ENCODE measurements at regions not wholly inside any gene's neighbourhood (a gene's known extent, or its start where the extent isn't known, plus 50 kb on each side); places are given as distances from the start of the nearest gene placed in this dataset.

DNA sequence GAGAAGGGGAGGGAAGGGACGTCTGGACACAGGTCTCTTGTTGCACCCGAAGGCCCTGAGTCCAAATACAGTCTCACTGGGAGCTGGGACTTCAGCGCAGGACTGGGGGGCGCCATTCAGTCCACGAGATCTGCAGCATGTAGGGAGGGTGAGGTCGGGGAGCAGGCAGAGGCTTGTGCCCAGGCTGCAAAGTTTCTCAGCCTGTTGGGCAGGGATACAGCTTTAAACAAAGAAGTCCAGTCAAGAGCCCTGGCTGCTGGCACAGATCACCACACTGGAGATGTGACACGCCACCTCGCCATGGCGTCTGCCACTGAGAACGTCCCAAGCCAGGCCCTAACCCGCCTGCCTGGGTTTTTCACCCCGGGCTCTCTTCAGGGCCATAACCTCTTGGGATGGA is 256.6 kb downstream of the DLL1 start:
- no peak for DNase-seq (ENCODE audit: low read depth, low spot score)

DNA sequence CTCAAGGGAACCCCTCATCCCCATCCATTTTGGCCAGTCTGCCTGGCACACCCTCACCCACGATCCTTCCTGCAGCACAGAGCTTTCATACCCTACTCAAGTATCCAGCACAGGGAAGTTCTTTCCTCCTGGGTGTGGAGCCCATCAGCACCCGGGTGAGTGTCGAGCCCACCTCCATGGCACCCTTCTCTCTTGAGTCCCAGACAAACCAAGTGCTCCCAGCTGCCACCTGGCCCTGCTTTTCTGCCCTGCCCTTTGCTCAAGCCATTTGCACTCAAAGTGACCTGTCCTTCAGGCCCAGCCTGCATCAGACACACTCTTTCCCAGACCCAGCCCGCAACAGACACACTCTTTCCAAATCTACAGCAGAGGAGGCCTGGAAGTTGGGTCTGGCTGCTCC is 257.2 kb downstream of the DLL1 start:
- DNase-seq (ENCODE audit: low read depth, low spot score): no peak

GRCh38 chr6:170032706-170033309 is 258.1 kb downstream of the DLL1 start:
- no peak for DNase-seq (ENCODE audit: low read depth, low spot score)

GRCh38 chr6:170032197-170032596 is 258.7 kb downstream of the DLL1 start:
- DNase-seq (ENCODE audit: low read depth, low spot score): no peak

GRCh38 chr6:170031684-170032121 is 259.2 kb downstream of the DLL1 start:
- DNase-seq (ENCODE audit: low read depth, low spot score): no peak

DNA sequence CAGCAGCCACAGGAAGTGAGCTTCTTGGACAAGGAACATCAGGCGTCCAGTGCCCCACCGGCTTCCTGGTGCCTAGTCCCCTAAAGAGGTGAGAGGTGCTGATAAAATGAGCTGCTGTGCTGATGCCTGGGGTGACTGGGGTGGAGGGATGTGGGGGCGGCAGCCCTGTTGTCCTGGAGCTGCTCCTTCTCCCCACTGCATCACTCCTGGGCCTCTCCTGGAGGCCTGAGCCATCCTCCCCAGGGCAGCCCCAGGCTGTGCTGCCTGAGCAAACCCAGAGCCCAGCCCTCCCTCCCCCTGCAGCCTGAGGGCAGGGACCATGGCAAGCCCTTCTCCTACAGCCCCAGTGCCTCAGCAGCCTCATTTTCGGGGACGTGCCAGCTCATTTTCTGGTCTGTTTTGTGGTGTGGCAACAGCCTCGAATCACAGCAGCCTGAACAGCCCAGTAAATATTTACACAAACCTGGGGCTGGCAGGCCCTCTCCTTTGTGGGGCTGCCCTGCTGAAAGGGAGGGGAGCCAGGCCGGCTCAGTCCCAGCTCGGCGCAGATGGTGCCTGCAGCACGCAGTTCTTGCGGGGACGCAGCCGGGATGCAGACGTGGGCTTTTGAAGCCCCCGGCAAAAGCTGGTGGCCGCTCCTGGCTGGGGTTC is 259.9 kb downstream of the DLL1 start:
- DNase-seq (ENCODE audit: low read depth, low spot score): peak; percentile 60

DNA sequence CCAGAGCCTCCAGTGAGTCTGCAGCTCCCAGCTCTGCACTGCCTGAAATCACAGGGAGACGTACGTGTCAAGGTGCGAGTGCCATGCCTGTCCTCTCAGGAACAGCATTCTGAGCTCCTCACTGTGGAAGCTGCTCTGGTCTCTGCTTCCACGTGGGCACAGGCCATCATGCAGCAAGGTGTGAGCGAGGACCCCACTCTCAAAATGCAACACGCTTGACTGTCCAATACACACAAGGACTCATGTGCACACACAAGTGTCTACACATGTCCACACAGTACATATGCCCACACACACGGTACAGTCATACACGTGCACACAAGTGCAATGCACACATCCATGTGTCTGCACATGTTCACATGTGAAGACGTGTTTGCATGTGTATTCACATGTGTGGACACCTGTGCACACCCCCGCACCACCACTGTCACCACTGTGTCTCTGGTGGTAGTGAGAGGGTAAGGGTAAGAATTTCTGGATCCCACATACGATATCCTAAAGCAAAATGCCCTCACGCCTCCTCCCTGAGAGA is 260.5 kb downstream of the DLL1 start:
- no peak for DNase-seq (ENCODE audit: low read depth, low spot score)

DNA sequence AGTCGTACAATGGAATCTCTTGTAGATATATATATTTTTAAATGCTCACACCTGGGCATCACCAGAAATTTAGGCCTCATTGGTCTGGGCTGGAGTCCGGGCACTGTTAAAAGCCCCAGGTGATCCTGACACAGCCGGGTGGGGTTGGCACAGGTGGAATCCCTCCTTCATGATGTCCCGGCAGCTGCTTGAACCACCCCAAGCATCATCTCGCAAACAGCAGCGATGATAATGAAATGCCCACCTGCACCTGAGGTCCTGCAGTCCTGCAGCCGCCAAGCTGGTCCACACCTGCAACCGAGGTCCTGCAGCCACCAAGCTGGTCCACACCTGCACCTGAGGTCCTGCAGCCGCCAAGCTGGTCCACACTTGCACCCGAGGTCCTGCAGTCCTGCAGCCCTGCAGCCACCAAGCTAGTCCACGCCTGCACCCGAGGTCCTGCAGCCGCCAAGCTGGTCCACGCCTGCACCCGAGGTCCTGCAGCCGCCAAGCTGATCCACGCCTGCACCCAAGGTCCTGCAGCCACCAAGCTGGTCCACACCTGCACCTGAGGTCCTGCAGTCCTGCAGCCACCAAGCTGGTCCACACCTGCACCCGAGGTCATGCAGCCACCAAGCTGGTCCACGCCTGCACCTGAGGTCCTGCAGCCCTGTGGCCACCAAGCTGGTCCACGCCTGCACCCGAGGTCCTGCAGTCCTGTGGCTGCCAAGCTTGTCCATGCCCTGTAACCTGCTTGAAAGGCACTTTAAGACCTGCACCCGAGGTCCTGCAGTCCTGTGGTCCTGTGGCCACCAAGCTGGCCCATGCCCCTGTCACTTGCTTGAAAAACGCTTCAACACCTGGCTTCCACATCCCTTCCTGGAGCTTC is 261.2 kb downstream of the DLL1 start:
- no peak for DNase-seq (ENCODE audit: low read depth, low spot score)

- DNase-seq (ENCODE audit: low read depth, low spot score): no peak
Observed at GRCh38 chr6:170028629-170029345, 262.1 kb downstream of the DLL1 start.

- no peak for DNase-seq (ENCODE audit: low read depth, low spot score)
Observed at GRCh38 chr6:170027647-170028043, 263.2 kb downstream of the DLL1 start.

DNA sequence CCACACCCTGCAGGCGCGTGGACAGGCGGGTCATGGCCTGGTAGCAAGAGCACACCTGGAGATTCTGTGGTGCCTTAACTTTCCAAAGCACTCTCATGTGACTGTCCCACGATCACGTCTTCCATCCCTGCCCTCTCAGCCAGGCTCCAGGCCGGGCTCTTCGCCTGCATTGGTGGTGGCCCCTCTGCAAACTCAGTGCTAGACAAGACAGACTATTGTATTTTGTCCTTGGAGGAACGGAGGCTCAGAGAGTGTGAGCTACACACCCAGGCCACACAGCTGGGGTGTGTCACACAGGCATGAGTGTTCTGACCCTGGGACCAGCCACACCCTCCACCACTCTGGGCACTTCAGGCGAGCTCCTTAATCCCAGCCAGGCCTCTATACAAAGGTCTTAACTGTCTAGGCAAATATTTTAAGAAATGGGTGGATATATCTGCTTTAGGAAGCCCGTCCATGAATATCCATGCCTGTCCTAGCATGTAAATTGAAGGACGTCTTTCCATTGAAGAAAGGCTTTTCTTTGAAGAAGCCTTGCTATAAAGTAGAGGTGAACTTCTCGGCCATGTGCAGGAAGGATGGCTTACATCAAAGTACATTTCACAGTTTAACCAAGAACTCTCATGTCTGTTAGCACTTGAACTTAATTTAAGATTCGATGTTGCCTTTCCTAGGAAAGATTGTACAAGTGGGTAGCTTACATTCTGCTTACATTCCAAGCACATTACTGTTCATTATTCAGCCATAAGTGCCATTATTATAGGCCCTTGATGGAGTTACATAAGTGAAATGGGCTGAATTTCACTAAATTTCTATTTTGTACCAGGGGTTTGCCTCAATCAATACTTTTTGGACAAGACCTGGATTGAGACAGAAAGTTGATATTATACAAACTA is 263.9 kb downstream of the DLL1 start:
- DNase-seq (ENCODE audit: low read depth, low spot score): no peak

DNA sequence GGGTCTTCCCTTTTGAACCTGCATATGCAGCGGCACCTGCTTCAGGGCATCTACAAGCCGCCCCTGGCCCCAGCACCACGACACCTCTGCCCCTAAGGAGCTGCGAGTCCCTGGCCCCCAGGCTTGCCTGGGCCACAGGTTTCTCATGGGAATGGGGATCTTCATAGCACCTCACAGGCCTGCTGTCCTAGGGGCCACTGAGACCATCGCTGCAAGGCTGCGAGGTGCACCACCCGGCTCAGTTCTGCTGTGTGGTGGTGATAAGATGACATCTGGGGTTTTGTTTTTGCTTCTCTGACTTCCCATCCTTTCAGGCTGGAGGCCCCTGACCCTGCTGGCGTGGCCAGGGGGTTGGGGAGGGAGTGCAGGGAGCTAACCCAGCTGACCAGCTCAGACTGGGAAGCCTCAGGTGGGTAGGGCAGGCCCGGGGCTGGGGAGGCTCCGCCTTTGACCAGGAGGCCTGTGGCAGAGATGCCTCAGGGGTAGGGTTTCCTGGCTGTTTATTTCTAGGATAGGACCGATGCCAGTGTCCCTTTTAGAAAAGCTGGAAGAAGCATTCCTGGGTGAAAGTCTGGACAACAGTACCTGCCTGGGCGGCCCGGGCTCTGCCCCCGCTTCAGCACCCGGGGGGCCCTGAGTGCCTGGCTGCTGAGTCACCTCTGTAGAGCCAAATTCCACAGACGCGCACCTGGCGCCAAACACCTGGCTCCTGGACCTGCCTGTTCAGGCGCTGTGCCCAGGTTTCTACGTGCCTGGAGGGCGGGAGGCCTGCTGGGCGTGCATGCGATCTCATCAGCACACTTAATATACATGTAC is 264.7 kb downstream of the DLL1 start:
- DNase-seq (ENCODE audit: low read depth, low spot score): peak; percentile 88

DNA sequence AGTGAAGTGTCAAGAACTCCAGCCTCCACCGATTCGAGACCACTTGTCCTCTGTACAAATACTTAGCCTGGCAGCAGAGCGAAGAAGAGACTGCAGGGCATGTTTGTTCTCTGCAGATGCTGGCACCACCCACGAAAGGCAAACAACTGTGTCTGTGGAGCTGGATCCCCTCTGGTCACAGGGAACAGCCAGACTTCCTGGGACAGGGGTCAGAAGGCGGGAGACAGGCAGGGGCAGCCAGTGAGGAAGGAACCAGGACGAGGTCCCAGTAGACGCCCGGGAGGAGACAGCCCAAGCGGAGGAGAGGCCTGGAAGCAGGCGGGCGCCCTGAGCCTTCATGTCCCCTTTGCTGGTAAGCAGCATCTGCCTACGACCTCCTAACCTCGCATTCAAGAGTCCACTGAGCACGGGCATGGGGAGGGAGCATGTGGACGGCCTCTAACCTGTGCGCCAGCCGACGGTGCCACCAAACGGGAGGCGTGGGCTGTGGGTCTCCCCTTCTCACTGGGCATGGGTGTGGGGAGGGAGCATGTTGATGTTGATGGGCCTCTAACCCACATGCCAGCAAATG is 265.5 kb downstream of the DLL1 start:
- no peak for DNase-seq (ENCODE audit: low read depth, low spot score)

DNA sequence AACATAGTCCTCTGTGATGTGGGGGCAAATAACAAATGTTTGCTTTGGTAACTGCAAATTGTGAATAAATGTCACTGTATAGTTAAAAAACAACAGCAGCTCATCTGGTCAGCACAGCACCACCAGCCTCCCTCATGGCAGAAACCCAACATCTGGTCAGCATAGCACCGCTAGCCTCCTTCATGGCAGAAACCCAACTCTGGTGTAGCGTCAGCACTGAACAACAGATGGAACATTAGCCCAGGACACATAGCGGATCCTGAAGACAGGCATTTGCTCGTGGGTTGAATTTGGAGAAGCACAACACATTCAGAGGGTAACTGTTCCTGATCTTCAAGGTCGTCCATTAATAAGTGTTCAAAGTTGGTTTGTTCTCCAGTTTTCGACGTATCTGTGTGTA is 265.9 kb downstream of the DLL1 start:
- no peak for DNase-seq (ENCODE audit: low read depth, low spot score)

- no peak for DNase-seq (ENCODE audit: low read depth, low spot score)
Observed at GRCh38 chr6:170023620-170024521, 267.0 kb downstream of the DLL1 start.

DNA sequence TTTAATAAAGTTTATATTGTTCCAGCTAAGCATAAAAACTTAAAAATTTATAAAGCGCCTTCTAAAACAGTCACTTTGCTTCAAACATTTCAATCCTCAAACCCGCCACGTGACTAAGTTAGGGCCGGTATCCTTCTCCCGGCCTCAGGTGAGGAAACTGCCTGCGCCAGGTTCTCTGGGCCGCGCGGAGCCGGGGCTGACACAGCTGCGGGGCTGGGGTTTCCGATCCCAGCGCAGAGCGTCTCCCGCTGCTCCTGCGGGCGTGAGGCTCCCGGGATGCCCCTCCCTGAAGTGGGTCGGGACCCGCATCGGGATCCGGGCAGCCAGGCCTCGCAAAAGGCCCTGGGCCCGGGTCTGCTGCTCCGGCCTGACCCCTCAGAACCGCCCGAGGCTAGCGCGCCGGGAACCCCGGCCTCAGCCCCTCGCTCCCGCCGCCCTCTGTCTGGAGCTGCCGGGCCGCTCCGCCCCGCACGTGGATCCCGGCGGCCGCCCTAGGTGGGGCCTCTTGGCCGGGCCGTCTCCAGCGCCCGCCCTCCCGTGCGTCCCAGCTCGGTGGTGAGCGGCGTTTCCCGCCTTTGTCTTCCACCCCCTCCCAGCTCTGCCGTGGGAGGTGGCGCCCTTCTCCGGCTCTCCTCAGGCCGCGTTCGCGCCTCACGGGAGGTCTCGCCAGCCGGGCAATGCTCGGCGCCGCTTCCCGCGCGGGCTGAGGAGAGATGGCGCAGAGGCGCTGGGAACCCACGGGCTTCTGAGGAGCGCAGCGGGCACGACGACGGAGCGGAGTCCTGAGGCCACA is 267.9 kb downstream of the DLL1 start:
- peak; percentile 60 for DNase-seq (ENCODE audit: low read depth, low spot score)

GRCh38 chr6:170022291-170022722 is 268.6 kb downstream of the DLL1 start:
- no peak for DNase-seq (ENCODE audit: low read depth, low spot score)

DNA sequence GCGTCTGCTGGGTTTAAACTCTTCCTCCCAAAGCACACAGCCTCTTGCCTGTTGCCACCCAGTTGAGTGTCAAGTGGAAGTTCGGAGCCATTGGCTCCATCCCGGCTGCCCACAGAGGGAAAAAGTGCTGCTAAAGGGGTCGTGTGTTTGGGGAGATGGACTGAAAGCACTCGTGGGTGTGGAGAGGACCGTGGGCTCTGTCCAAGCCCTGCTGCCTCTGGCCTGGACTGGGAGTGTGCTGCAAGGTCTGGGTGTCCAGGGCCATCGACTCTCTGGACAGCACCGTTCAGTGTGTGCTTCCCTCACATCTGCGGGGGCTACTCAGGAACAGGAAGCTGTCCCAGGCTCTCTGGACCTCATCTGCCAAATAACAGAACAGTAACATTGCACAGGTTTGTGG is 269.3 kb downstream of the DLL1 start:
- no peak for DNase-seq (ENCODE audit: low read depth, low spot score)
